Trophoblast cell (in vitro differentiated cells and primary cell): ENCODE measurements at regions not wholly inside any gene's neighbourhood (a gene's known extent, or its start where the extent isn't known, plus 50 kb on each side); places are given as distances from the start of the nearest gene placed in this dataset.

Experiments
- DNase-seq, 2 donors: peaks; one replicate each; pipeline ENCODE4 v3.0.0-alpha.2; 2016
- H2AFZ ChIP-seq: 2 replicates; pipeline ENCODE4 v1.6.1; 2013; ENCODE audit warnings: low read length, moderate library complexity, mild to moderate bottlenecking; ENCODE audit not compliant: insufficient read depth, poor library complexity
- H2AK5ac ChIP-seq: 2 replicates; pipeline ENCODE4 v1.6.1; 2013; ENCODE audit warnings: mild to moderate bottlenecking, low read length
- H2BK120ac ChIP-seq: 2 replicates; pipeline ENCODE4 v1.6.1; 2013; ENCODE audit warnings: low read length, mild to moderate bottlenecking, moderate library complexity; ENCODE audit not compliant: insufficient read depth, poor library complexity
- H2BK12ac ChIP-seq: 2 replicates; pipeline ENCODE4 v1.6.1; 2013; ENCODE audit warnings: mild to moderate bottlenecking, low read length, moderate library complexity
- H2BK5ac ChIP-seq: 2 replicates; pipeline ENCODE4 v1.6.1; 2013; ENCODE audit warnings: low read length, low read depth, moderate library complexity, mild to moderate bottlenecking; ENCODE audit not compliant: poor library complexity
- H3K14ac ChIP-seq: 2 replicates; pipeline ENCODE4 v1.6.1; 2013; ENCODE audit warnings: mild to moderate bottlenecking, low read length
- H3K18ac ChIP-seq: 2 replicates; pipeline ENCODE4 v1.6.1; 2013; ENCODE audit warnings: mild to moderate bottlenecking, low read length
- H3K23ac ChIP-seq: 2 replicates; pipeline ENCODE4 v1.6.1; 2013; ENCODE audit warnings: low read length
- H3K27ac ChIP-seq: 2 replicates; pipeline ENCODE4 v1.5.1; 2013; ENCODE audit warnings: low read depth, mild to moderate bottlenecking, inconsistent platforms, low read length, moderate library complexity
- H3K27me3 ChIP-seq: 2 replicates; pipeline ENCODE4 v1.6.1; 2013; ENCODE audit warnings: inconsistent platforms, mild to moderate bottlenecking, low read length, moderate library complexity; ENCODE audit not compliant: insufficient read depth
- H3K36me3 ChIP-seq, 2 experiments: 1 replicate in 1 of 2; 2 replicates in 1 of 2; pipeline ENCODE4 v1.6.1; 2013; ENCODE audit warnings: low read length in 2 of 2, mild to moderate bottlenecking in 2 of 2, moderate library complexity in 1 of 2; ENCODE audit not compliant: insufficient read depth in 2 of 2, control insufficient read depth in 1 of 2
- H3K4ac ChIP-seq: 2 replicates; pipeline ENCODE4 v1.6.1; 2013; ENCODE audit warnings: low read depth, mild to moderate bottlenecking, low read length, moderate library complexity
- H3K4me1 ChIP-seq, 2 experiments: 1 replicate in 1 of 2; 2 replicates in 1 of 2; pipeline ENCODE4 v1.6.1; 2013; ENCODE audit warnings: low read length in 2 of 2, mild to moderate bottlenecking in 2 of 2, moderate library complexity in 1 of 2; ENCODE audit not compliant: insufficient read depth in 2 of 2, control insufficient read depth in 1 of 2
- H3K4me2 ChIP-seq: 2 replicates; pipeline ENCODE4 v1.6.1; 2013; ENCODE audit warnings: inconsistent platforms, mild to moderate bottlenecking, low read length, moderate library complexity
- H3K4me3 ChIP-seq: 2 replicates; pipeline ENCODE4 v1.5.1; 2013; ENCODE audit warnings: mild to moderate bottlenecking, low read depth, low read length, inconsistent platforms
- H3K79me1 ChIP-seq: one replicate; pipeline ENCODE4 v1.6.1; 2013; ENCODE audit warnings: low read length
- H3K79me2 ChIP-seq: 2 replicates; pipeline ENCODE4 v1.6.1; 2013; ENCODE audit warnings: low read length, mild to moderate bottlenecking; ENCODE audit not compliant: control insufficient read depth, insufficient read depth, poor library complexity
- H3K9ac ChIP-seq: 2 replicates; pipeline ENCODE4 v1.6.1; 2013; ENCODE audit warnings: mild to moderate bottlenecking, low read length
- H3K9me3 ChIP-seq: 2 replicates; pipeline ENCODE4 v1.6.1; 2013; ENCODE audit warnings: low read depth, mild to moderate bottlenecking, control low read depth, inconsistent platforms, low read length; ENCODE audit not compliant: insufficient read depth
- H4K12ac ChIP-seq: 2 replicates; pipeline ENCODE4 v1.6.1; 2013; ENCODE audit warnings: low read depth, mild to moderate bottlenecking, low read length, moderate library complexity
- H4K8ac ChIP-seq: 2 replicates; pipeline ENCODE4 v1.6.1; 2013; ENCODE audit warnings: low read depth, mild to moderate bottlenecking, low read length, moderate library complexity
- H4K91ac ChIP-seq: one replicate; pipeline ENCODE4 v1.6.1; 2013; ENCODE audit warnings: low read depth, mild to moderate bottlenecking, low read length, moderate library complexity
- WGBS: extraction: QIAGEN DNeasy Blood & Tissue Kit; methylation state at CpG from one replicate; pipeline ENCODE4 v1.1.7; 2013; ENCODE audit warnings: missing lambda C conversion rate; ENCODE audit not compliant: insufficient read length, insufficient coverage; ENCODE audit errors: extremely low coverage; 5-methylcytosine and 5-hydroxymethylcytosine counted together

- H3K4me3 ChIP-seq = no peak overlapping the region
- H4K91ac ChIP-seq = no peak overlapping the region
- no peak overlapping the region for H2AK5ac ChIP-seq
- no peaks in the 10 kb centered on the region for H3K9me3 ChIP-seq
- no peak overlapping the region for H2BK120ac ChIP-seq
- H4K12ac ChIP-seq = no peak overlapping the region
- H3K4me1 ChIP-seq = no peaks in the 10 kb centered on the region
- no peaks in the 10 kb centered on the region for H3K27me3 ChIP-seq
- no peak overlapping the region for H3K14ac ChIP-seq
- H2BK5ac ChIP-seq = no peak overlapping the region
- H3K36me3 ChIP-seq = no peaks in the 10 kb centered on the region
- H3K27ac ChIP-seq = no peak overlapping the region
- H2BK12ac ChIP-seq = no peak overlapping the region
- WGBS = no CpG with 5 or more reads among the region's 1 CpG
- H4K8ac ChIP-seq = no peak overlapping the region
- no peak overlapping the region for H2AFZ ChIP-seq
- H3K18ac ChIP-seq = no peak overlapping the region
- no peak overlapping the region for H3K4me2 ChIP-seq
- no peak overlapping the region for H3K23ac ChIP-seq
- H3K4ac ChIP-seq = no peak overlapping the region
- DNase-seq = no peak
- no peak overlapping the region for H3K9ac ChIP-seq
- H3K79me1 ChIP-seq = no peaks in the 10 kb centered on the region
- no peaks in the 10 kb centered on the region for H3K79me2 ChIP-seq
Measured at GRCh38 chr5:104815212-104815611, 1252.6 kb upstream of the NUDT12 start.

- H2BK5ac ChIP-seq = no peak overlapping the region
- no peaks in the 10 kb centered on the region for H3K4me1 ChIP-seq
- H3K9me3 ChIP-seq = no peaks in the 10 kb centered on the region
- H3K18ac ChIP-seq = no peak overlapping the region
- H3K23ac ChIP-seq = no peak overlapping the region
- no peak overlapping the region for H2AFZ ChIP-seq
- no peak overlapping the region for H3K4me2 ChIP-seq
- H3K36me3 ChIP-seq = no peaks in the 10 kb centered on the region
- no peak overlapping the region for H4K12ac ChIP-seq
- H4K91ac ChIP-seq = no peak overlapping the region
- no peak overlapping the region for H4K8ac ChIP-seq
- no peak overlapping the region for H3K27ac ChIP-seq
- H3K79me2 ChIP-seq = no peaks in the 10 kb centered on the region
- H2AK5ac ChIP-seq = no peak overlapping the region
- no peaks in the 10 kb centered on the region for H3K27me3 ChIP-seq
- WGBS = no CpG with 5 or more reads among the region's 4 CpGs
- H3K9ac ChIP-seq = no peak overlapping the region
- H2BK120ac ChIP-seq = no peak overlapping the region
- H3K4me3 ChIP-seq = no peak overlapping the region
- no peak overlapping the region for H2BK12ac ChIP-seq
- H3K79me1 ChIP-seq = no peaks in the 10 kb centered on the region
- H3K14ac ChIP-seq = no peak overlapping the region
- peak in 1 of 2 donors; percentile 41 for DNase-seq
- H3K4ac ChIP-seq = no peak overlapping the region
Measured at GRCh38 chr5:104800440-104801048, 1238.0 kb upstream of the NUDT12 start.

GRCh38 chr5:104793755-104794080 is 1231.1 kb upstream of the NUDT12 start:
- Histone ChIP-seq H2BK5ac (no peak overlapping the region), H3K4me1 (peaks cover 0 to 2% of the 10 kb centered on the region in 2 experiments), H2AK5ac (no peak overlapping the region), H3K23ac (no peak overlapping the region), H3K9me3 (no peaks in the 10 kb centered on the region), H3K79me2 (no peaks in the 10 kb centered on the region), H2BK12ac (no peak overlapping the region), H4K8ac (no peak overlapping the region), H3K4me2 (no peak overlapping the region), H3K4ac (no peak overlapping the region), H3K4me3 (no peak overlapping the region), H4K12ac (no peak overlapping the region), H3K36me3 (no peaks in the 10 kb centered on the region), H4K91ac (no peak overlapping the region), H2AFZ (no peak overlapping the region), H3K27ac (no peak overlapping the region), H2BK120ac (no peak overlapping the region), H3K9ac (no peak overlapping the region), H3K18ac (no peak overlapping the region), H3K27me3 (no peaks in the 10 kb centered on the region), H3K79me1 (no peaks in the 10 kb centered on the region), H3K14ac (no peak overlapping the region)
- DNase-seq = peak in 1 of 2 donors; percentile 7

GRCh38 chr5:104793031-104793754 is 1230.6 kb upstream of the NUDT12 start:
- Histone ChIP-seq H2BK120ac (no peak overlapping the region), H3K4ac (no peak overlapping the region)
- WGBS = no CpG with 5 or more reads among the region's 4 CpGs

More at GRCh38 chr5:104793031-104793754, 1230.6 kb upstream of the NUDT12 start:
- Histone ChIP-seq H3K27ac (no peak overlapping the region), H3K27me3 (no peaks in the 10 kb centered on the region), H4K12ac (no peak overlapping the region), H2AFZ (no peak overlapping the region), H3K9ac (no peak overlapping the region), H3K14ac (no peak overlapping the region), H3K9me3 (no peaks in the 10 kb centered on the region), H3K79me2 (no peaks in the 10 kb centered on the region), H4K91ac (no peak overlapping the region), H3K4me2 (no peak overlapping the region), H3K23ac (no peak overlapping the region), H2BK5ac (no peak overlapping the region), H2AK5ac (no peak overlapping the region), H3K36me3 (no peaks in the 10 kb centered on the region), H3K4me1 (peaks cover 0 to 2% of the 10 kb centered on the region in 2 experiments), H3K79me1 (no peaks in the 10 kb centered on the region), H3K4me3 (no peak overlapping the region), H4K8ac (no peak overlapping the region), H3K18ac (no peak overlapping the region), H2BK12ac (no peak overlapping the region)
- peak; percentile 14 to 36 for DNase-seq
